Muscle layer of colon (tissue), 2 donors: ENCODE measurements at regions not wholly inside any gene's neighbourhood (a gene's known extent, or its start where the extent isn't known, plus 50 kb on each side); places are given as distances from the start of the nearest gene placed in this dataset.

Source experiments
- H3K27ac ChIP-seq: one replicate; pipeline ENCODE4 v1.7.0; 2013; ENCODE audit warnings: low read depth, mild to moderate bottlenecking, low read length, moderate library complexity
- H3K27me3 ChIP-seq, 2 donors: one replicate each; pipeline ENCODE4 v1.7.0; 2013; ENCODE audit warnings: low read length in 2 of 2, mild to moderate bottlenecking in 2 of 2; ENCODE audit not compliant: insufficient read depth in 2 of 2, control insufficient read depth in 1 of 2
- H3K36me3 ChIP-seq: one replicate; pipeline ENCODE4 v1.7.0; 2013; ENCODE audit warnings: mild to moderate bottlenecking, low read length; ENCODE audit not compliant: insufficient read depth
- H3K4me1 ChIP-seq: one replicate; pipeline ENCODE4 v1.7.0; 2013; ENCODE audit warnings: mild to moderate bottlenecking, low read length; ENCODE audit not compliant: insufficient read depth
- H3K4me3 ChIP-seq, 2 donors: one replicate each; pipeline ENCODE4 v1.7.0; 2013; ENCODE audit warnings: low read length in 2 of 2, low read depth in 1 of 2, mild to moderate bottlenecking in 1 of 2, moderate library complexity in 1 of 2
- H3K9ac ChIP-seq: one replicate; pipeline ENCODE4 v1.7.0; 2013; ENCODE audit warnings: low read length
- H3K9me3 ChIP-seq: one replicate; pipeline ENCODE4 v1.7.0; 2013; ENCODE audit warnings: mild to moderate bottlenecking, low read length
- donor health status: abdominal sarcoma.
- donor health status: Adenocarcinoma of cecum.

DNA sequence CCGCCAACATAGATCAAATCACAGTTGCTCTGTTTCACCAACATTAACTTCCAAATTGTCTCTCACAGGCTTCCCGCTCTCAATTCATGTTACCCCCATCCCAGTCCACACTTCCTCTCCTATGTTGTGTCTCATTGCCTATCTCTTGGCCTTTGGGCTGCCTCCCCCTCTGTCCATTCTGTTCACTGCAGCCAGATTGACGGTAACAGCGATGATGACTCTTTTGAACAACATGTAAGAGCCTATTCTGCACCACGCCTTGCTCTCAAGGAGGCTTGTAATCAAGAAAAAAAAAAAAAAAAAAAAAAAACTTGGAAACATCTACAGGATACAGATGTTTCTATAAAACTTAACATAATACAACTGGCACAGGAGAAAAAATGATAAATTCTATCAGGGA is 77.3 kb upstream of the RMDN2 start:
- peaks cover 34% of the 10 kb centered on the region for H3K4me1 ChIP-seq
- no peaks in the 10 kb centered on the region for H3K27me3 ChIP-seq
- no peak overlapping the region for H3K9ac ChIP-seq
- no peaks in the 10 kb centered on the region for H3K36me3 ChIP-seq
- H3K4me3 ChIP-seq: no peak overlapping the region
- no peak overlapping the region for H3K27ac ChIP-seq
- no peaks in the 10 kb centered on the region for H3K9me3 ChIP-seq

DNA sequence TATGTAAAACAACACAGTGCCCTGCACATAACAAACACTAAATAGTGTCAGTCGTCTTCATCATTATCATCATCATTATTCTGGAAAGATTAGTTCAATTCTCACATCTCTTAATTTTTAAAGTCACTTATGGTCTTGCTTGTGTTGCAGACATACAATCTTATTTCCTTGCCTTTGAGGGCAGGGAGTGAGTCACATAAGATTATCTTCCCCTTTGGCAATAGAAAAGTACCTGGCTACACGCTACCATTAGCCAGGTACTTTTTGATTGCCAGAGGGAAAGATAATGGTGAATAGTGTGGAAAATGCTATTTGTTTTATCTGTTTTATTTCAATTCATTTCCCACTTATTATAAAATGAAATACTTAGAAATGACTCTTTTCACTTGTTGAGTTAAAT is 76.6 kb upstream of the RMDN2 start:
- no peak overlapping the region for H3K4me3 ChIP-seq
- no peaks in the 10 kb centered on the region for H3K36me3 ChIP-seq
- H3K9ac ChIP-seq: no peak overlapping the region
- H3K9me3 ChIP-seq: no peaks in the 10 kb centered on the region
- peak overlapping the region; percentile 53 for H3K27ac ChIP-seq
- H3K27me3 ChIP-seq: no peaks in the 10 kb centered on the region
- H3K4me1 ChIP-seq: peaks cover 27% of the 10 kb centered on the region

DNA sequence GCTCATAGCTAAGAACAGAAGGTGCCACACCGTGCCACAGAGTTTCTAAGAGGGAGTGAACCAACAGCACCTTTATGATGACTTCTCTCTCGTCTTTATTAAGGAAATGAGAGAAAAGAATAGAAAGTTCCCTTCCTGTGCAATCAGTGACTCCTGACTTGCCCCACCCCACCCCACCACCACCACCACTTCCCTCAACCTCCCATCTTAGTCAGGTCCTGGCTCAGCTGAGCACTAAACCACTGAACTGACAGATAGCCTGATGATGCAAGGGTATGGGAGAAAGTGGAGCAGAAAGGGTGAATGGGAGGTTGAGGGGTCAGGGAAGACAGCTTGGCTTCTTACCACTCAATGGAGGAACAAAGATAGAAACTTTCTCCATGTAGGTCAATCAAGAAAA is 75.2 kb upstream of the RMDN2 start:
- Histone ChIP-seq H3K27ac (no peak overlapping the region), H3K27me3 (no peaks in the 10 kb centered on the region), H3K9me3 (no peaks in the 10 kb centered on the region), H3K4me1 (peaks cover 24% of the 10 kb centered on the region), H3K9ac (no peak overlapping the region), H3K4me3 (no peak overlapping the region), H3K36me3 (no peaks in the 10 kb centered on the region)

DNA sequence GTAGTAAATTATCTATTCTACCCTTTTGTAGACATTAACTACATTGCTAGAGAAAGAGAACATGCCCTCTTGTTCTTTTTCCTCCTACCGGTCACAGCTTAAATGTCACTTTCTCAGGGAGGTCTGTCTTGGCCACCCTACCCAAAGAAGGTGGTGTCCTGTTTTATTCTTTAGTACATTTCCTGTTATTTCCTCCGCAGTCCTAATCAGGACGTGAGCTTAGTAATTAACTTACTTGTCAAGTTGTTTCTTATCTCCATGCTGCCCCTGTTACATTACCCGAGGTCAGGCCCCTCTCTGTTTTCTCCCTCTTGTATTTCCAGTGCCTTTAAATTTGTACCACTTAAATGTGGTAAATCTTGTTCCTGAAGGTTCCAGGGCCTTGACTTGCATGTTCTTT is 73.7 kb upstream of the RMDN2 start:
- H3K9ac ChIP-seq: no peak overlapping the region
- no peak overlapping the region for H3K4me3 ChIP-seq
- no peaks in the 10 kb centered on the region for H3K27me3 ChIP-seq
- H3K36me3 ChIP-seq: no peaks in the 10 kb centered on the region
- H3K9me3 ChIP-seq: no peaks in the 10 kb centered on the region
- H3K27ac ChIP-seq: peak overlapping the region; percentile 48
- H3K4me1 ChIP-seq: peaks cover 40% of the 10 kb centered on the region

DNA sequence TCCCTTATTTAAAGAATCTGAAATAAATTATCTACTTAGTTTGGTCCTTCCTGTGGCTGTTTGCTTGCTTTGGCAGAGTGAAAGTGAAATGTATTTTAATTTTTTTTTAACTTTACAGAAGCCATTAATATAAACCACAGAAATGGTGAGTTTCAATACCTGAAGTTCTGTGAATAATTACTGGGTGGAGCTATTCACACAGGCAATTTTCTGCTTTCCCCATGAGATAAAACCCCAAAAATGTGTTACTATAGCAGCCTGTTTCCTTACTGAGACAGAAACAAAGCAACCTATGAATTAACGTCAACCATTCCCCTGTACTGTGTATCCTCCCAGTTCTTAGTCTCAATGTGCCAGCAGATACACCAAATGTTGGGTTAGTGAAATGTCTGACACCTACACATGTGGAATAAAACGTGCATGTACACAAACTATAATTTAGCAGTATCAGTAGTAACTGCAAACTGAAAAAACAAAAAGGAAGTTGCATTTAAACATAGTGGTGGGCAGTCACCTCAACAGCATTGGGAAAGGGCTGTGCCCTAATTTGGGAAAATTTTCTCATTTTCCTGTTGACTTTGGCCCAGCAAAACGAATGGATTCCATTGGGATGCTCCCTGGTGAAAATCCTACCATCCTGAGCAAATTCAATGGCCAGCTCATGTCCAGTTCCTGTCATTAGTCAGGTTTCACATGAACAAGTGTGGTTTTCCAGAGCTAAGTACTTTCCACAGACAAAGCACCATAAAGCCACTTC is 73.1 kb upstream of the RMDN2 start:
- Histone ChIP-seq H3K4me3 (no peak overlapping the region), H3K27me3 (no peaks in the 10 kb centered on the region), H3K27ac (peak overlapping the region; percentile 48), H3K9ac (no peak overlapping the region), H3K36me3 (no peaks in the 10 kb centered on the region), H3K4me1 (peaks cover 45% of the 10 kb centered on the region), H3K9me3 (no peaks in the 10 kb centered on the region)

DNA sequence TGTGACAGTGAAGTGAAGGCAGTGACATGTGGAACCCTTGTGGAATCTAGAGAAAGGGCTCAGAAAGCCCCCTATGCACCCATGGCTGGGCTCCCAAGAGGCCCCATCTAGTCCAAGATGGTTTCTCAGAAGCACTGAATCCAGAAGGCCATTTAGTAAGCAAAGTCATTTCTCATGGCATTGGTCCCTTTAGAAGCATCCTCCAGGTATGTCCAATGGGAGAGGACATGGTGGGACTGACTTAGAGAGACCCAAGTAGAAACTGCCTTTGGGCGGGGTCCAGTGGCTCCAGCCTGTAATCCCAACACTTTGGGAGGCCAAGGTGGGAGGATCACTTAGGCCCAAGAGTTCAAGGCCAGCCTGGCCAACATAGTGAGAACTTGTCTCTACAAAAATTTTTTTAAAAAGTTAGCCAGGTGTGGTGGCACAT is 72.5 kb upstream of the RMDN2 start:
- H3K4me3 ChIP-seq: no peak overlapping the region
- no peaks in the 10 kb centered on the region for H3K36me3 ChIP-seq
- H3K9me3 ChIP-seq: no peaks in the 10 kb centered on the region
- no peak overlapping the region for H3K9ac ChIP-seq
- H3K27ac ChIP-seq: no peak overlapping the region
- no peaks in the 10 kb centered on the region for H3K27me3 ChIP-seq
- H3K4me1 ChIP-seq: peaks cover 48% of the 10 kb centered on the region

DNA sequence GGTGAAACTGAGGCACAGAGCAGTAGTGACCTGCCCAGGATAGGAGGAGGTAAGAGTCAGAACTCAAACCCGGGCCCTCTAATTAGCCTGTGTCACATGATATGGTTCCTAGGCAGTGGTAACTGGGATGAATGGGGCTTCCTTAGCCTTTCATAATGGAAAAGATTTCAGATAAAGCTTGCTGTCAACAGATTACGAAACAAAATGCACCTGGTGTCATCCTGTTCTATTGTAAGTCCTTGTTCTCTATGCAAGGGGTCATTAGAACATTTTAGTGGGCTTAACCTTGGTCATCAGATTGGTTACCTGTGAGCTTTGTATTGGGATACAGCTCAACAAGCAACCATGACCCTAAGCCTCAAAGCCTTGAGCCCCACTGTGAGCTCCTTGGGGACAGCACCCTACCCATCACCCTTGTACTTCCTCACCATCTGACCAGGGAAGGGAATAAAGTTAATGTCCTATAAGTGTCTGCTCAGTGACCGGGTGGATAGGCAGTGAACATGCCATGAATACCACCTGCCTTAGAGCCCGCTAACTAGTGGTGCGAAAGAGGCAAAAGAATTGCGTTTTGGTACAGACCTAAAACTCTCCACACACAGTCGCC is 70.3 kb upstream of the RMDN2 start:
- Histone ChIP-seq H3K27me3 (no peaks in the 10 kb centered on the region), H3K4me1 (peaks cover 62% of the 10 kb centered on the region), H3K36me3 (no peaks in the 10 kb centered on the region), H3K27ac (peak overlapping the region; percentile 88), H3K9ac (no peak overlapping the region), H3K9me3 (no peaks in the 10 kb centered on the region), H3K4me3 (no peak overlapping the region)

DNA sequence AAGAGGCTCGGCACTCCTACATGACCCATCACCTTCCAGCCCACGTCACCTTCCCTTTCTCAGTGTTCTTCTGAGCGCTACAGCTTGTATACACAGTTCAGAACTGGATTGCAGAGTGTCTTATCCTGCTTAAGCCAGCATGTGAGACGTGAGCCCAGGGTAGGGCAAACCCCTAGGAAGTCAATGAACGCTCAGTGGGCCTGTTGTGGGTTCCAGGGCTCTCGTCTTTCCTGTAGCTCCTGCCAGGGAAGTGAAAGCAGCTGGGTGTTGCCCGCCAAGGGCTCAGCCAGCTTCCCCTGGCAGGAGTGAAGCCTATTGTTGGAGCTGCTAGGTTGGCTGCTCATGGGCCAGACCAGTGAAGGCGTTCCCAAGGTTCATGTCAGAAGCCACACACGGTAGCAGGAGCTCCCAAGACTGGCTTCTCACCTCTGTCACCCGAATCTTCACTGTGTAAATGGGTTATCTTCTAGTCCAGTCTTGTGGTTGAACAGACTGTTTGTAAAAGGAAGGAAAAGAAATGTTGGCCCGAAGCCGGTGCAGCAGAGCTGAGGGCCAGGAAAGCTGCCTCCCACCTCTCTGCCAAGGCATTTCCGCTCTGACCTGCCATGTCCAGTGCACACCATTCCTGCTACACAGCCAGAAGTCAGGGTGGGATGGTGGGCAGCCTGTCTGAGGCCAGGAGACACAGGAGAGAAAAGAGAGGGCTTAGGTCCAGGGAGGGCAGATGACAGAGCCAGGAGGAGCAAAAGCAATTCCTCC is 69.6 kb upstream of the RMDN2 start:
- H3K36me3 ChIP-seq: no peaks in the 10 kb centered on the region
- H3K27me3 ChIP-seq: no peaks in the 10 kb centered on the region
- peaks cover 62% of the 10 kb centered on the region for H3K4me1 ChIP-seq
- peak overlapping the region; percentile 16 for H3K9ac ChIP-seq
- peak overlapping the region; percentile 88 for H3K27ac ChIP-seq
- H3K9me3 ChIP-seq: no peaks in the 10 kb centered on the region
- peak overlapping the region in 1 of 2 donors; percentile 21 for H3K4me3 ChIP-seq

DNA sequence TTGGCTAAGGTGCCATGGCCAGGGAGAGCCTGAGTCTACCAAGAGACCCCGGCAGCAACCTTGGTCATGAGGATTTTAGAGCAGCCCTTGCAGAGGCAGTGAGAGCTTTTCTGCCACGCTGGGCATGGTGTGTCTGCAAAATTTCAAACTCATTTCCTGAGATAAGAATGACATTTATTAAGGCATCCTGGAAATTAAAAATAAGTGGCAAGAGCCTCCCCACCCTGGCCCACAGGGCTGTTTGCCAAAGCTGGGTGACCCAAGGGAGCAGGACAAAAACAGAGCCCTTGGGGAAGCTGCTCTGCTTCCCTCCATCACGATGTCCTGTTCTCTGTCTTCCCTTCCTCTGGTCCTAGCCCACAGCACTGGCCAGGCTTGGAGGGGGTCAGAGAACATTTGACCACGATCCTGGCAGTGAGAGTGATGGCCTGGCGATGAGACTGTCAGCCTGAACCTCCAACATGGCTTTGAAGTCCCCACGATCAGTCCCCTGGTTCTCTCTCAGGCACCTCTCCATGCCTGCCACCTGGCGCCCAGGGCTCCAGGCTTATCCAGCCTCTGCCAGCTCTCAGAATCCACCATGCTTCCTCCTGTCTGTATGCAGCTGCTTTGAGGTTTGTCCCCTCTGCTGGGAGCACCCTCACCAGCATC is 68.9 kb upstream of the RMDN2 start:
- Histone ChIP-seq H3K4me1 (peaks cover 58% of the 10 kb centered on the region), H3K27ac (peak overlapping the region; percentile 88), H3K9ac (no peak overlapping the region)

DNA sequence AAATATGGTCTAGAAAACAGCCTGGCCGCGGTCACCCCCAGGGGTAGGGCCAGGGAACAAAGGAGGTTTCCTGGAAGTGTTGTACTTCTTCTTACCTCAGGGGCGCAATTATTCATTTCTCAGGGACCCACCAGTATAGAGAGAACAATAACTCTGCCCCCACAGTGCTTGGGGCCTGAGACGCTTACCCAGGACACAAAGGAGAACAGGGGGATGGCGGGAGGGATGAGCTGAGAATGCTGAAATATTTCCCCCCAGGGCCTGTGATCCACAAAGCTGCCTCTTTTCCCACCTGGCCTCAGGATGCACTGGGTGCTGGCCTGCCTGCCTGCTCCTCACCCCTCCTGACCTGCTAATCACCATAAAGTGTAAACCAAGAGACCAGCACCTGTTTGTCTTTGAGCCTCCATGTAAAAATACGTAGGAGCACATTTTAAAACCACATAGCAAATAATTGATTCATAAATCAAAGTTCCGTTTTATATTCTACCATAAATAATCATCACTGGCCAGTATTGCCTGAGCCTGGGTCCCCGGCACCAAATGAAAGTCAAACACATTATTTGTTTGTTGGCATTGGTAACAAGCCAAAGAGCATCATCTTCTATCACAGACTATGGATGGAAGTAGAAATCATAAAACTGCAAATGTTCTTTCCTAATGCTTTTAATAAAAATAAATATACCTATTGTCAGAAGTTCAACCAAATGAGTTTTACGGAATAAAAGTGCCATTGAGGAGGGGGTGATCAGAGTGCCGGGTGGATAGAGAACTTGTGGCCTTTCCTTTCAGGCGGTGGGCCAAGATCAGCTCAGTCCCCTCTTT is 67.3 kb upstream of the RMDN2 start:
- Histone ChIP-seq H3K27ac (peak overlapping the region; percentile 72), H3K4me1 (peaks cover 44% of the 10 kb centered on the region), H3K4me3 (no peak overlapping the region), H3K36me3 (no peaks in the 10 kb centered on the region), H3K9ac (no peak overlapping the region), H3K27me3 (no peaks in the 10 kb centered on the region), H3K9me3 (no peaks in the 10 kb centered on the region)

More for the DNA sequence above, 68.9 kb upstream of the RMDN2 start:
- no peaks in the 10 kb centered on the region for H3K27me3 ChIP-seq
- no peaks in the 10 kb centered on the region for H3K36me3 ChIP-seq
- peak overlapping the region in 1 of 2 donors; percentile 21 for H3K4me3 ChIP-seq
- no peaks in the 10 kb centered on the region for H3K9me3 ChIP-seq

DNA sequence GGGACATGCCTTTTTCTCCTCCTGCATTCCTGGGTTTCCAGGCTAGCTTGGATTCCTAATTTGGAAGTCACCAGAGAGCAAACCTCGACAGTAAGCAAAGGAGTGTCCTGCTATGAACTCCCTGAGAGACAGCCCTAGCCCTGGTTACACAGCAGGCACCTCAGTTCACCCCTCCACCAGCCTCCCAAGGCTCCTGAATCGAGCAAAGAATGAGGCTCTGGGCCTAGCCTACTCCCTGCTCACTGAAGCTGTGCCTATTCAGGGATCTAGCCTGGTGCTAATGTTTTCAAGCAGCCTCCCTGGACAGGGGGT is 66.7 kb upstream of the RMDN2 start:
- Histone ChIP-seq H3K36me3 (no peaks in the 10 kb centered on the region), H3K9ac (peak overlapping the region; percentile 47), H3K9me3 (no peaks in the 10 kb centered on the region), H3K27me3 (no peaks in the 10 kb centered on the region), H3K27ac (peak overlapping the region; percentile 72), H3K4me1 (peaks cover 44% of the 10 kb centered on the region), H3K4me3 (no peak overlapping the region)
